ENCODE measurements at regions not wholly inside any gene's neighbourhood (a gene's known extent, or its start where the extent isn't known, plus 50 kb on each side); places are given as distances from the start of the nearest gene placed in this dataset.

GRCh38 chr3:184440151-184440550 is 60.3 kb downstream of the CHRD start:
- H3K9me3 ChIP-seq, result peaks cover 3 to 11% (median 8%) of the 10 kb centered on the region in 8 donors
- H3K27me3 ChIP-seq (replicated peaks in 1 of 7), result no peaks in the 10 kb centered on the region
- no peak overlapping the region for H3K4me3 ChIP-seq
- H3K4me1 ChIP-seq, result peaks cover 0 to 4% (median 0%) of the 10 kb centered on the region in 6 donors
- DNase-seq, result no peak
- no peaks in the 10 kb centered on the region for H3K36me3 ChIP-seq
- WGBS, 5 donors, result 76 to 84% (median 79%) methylated on average over 4 of the region's 4 CpGs
- intact Hi-C loops (cut with DNase I; ENCODE audit: low total_unique reads), result no loop called here
- TF ChIP-seq POLR2AphosphoS5 (IDR thresholded peaks at IDR 0.05) (no peak), POLR2A (IDR thresholded peaks at IDR 0.05) (no peak), CTCF (IDR thresholded peaks at IDR 0.05 in 8 of 11, conservative IDR thresholded peaks at IDR 0.05 in 3 of 11) (no peak)
- H3K27ac ChIP-seq, result no peak overlapping the region

- Histone ChIP-seq H3K27me3 (replicated peaks in 1 of 7) (no peaks in the 10 kb centered on the region), H3K4me1 (peaks cover 0 to 4% (median 0%) of the 10 kb centered on the region in 6 donors), H3K27ac (no peak overlapping the region), H3K9me3 (peaks cover 3 to 11% (median 8%) of the 10 kb centered on the region in 8 donors), H3K36me3 (no peaks in the 10 kb centered on the region), H3K4me3 (no peak overlapping the region)
- WGBS, 5 donors, result 46 to 51% (median 47%) methylated on average over 8 of the region's 8 CpGs
- TF ChIP-seq POLR2A (IDR thresholded peaks at IDR 0.05), result no peak
- TF ChIP-seq CTCF (IDR thresholded peaks at IDR 0.05 in 8 of 11, conservative IDR thresholded peaks at IDR 0.05 in 3 of 11), result no peak
- no peak for TF ChIP-seq POLR2AphosphoS5 (IDR thresholded peaks at IDR 0.05)
- intact Hi-C loops (cut with DNase I; ENCODE audit: low total_unique reads), result no loop called here
- no peak for DNase-seq
These were observed 61.5 kb downstream of the CHRD start for GRCh38 chr3:184441202-184441900.

DNA sequence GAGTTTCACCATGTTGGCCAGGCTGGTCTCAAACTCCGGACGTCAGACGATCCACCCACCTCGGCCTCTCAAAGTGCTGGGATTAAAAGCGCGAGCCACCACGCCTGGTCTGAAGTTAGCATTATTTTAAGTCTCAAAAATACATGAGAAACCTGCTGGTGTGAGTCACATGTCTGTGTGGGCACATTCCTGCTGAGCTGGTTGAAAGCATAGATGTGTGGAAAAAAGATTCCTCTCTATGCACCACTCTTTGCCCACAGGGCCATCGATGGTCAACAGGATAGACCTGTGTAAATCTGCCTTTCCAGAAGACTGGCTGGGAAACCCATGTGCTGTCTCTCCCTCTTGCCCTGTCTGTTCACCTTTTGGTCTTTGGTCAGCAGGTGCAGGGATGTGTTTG is 63.5 kb downstream of the CHRD start:
- DNase-seq, result no peak
- no peak overlapping the region for H3K4me3 ChIP-seq
- no peak overlapping the region for H3K27ac ChIP-seq
- peaks cover 0 to 4% (median 0%) of the 10 kb centered on the region in 6 donors for H3K4me1 ChIP-seq
- H3K36me3 ChIP-seq, result no peaks in the 10 kb centered on the region
- H3K9me3 ChIP-seq, result peaks cover 1 to 4% (median 3%) of the 10 kb centered on the region in 8 donors
- no peaks in the 10 kb centered on the region for H3K27me3 ChIP-seq (replicated peaks in 1 of 7)
- TF ChIP-seq POLR2AphosphoS5 (IDR thresholded peaks at IDR 0.05) (no peak), POLR2A (IDR thresholded peaks at IDR 0.05) (no peak), CTCF (IDR thresholded peaks at IDR 0.05 in 8 of 11, conservative IDR thresholded peaks at IDR 0.05 in 3 of 11) (no peak)
- 91 to 96% (median 94%) methylated on average over 8 of the region's 8 CpGs for WGBS, 5 donors
- intact Hi-C loops (cut with DNase I; ENCODE audit: low total_unique reads), result no loop called here

- TF ChIP-seq POLR2A (IDR thresholded peaks at IDR 0.05) (no peak), POLR2AphosphoS5 (IDR thresholded peaks at IDR 0.05) (no peak), CTCF (IDR thresholded peaks at IDR 0.05 in 8 of 11, conservative IDR thresholded peaks at IDR 0.05 in 3 of 11) (no peak)
- DNase-seq, result no peak
- no peaks in the 10 kb centered on the region for H3K27me3 ChIP-seq (replicated peaks in 1 of 7)
- no peaks in the 10 kb centered on the region for H3K9me3 ChIP-seq
- H3K27ac ChIP-seq, result no peak overlapping the region
- no peaks in the 10 kb centered on the region for H3K36me3 ChIP-seq
- intact Hi-C loops (cut with DNase I; ENCODE audit: low total_unique reads), result no loop called here
- peaks cover 0 to 4% (median 0%) of the 10 kb centered on the region in 6 donors for H3K4me1 ChIP-seq
- 86 to 100% (median 94%) methylated on average over 5 of the region's 5 CpGs for WGBS, 5 donors
- H3K4me3 ChIP-seq, result no peak overlapping the region
These were observed 64.0 kb downstream of the CHRD start for GRCh38 chr3:184443831-184444230.

Data from spleen (tissue), 11 donors.